Neural progenitor cell (in vitro differentiated cells): ENCODE measurements at regions not wholly inside any gene's neighbourhood (a gene's known extent, or its start where the extent isn't known, plus 50 kb on each side); places are given as distances from the start of the nearest gene placed in this dataset.

Experiments used
- EZH2 ChIP-seq: fragments of 200-600 bp; sonication (generic); IDR thresholded peaks from 2 replicates; pipeline ENCODE4 v1.6.1; 2017; ENCODE audit warnings: antibody characterized with exemption, mild to moderate bottlenecking, moderate library complexity
- EZH2phosphoT487 ChIP-seq: fragments of 200-600 bp; sonication (generic); IDR thresholded peaks from 2 replicates; pipeline ENCODE4 v1.6.1; 2017; ENCODE audit warnings: antibody characterized with exemption
- TF ChIP-seq, protein P1 (sequence below): fragments of 200-600 bp; sonication (generic); IDR thresholded peaks from 2 replicates; pipeline ENCODE4 v1.5.1; 2017; ENCODE audit warnings: antibody characterized with exemption, mild to moderate bottlenecking

DNA sequence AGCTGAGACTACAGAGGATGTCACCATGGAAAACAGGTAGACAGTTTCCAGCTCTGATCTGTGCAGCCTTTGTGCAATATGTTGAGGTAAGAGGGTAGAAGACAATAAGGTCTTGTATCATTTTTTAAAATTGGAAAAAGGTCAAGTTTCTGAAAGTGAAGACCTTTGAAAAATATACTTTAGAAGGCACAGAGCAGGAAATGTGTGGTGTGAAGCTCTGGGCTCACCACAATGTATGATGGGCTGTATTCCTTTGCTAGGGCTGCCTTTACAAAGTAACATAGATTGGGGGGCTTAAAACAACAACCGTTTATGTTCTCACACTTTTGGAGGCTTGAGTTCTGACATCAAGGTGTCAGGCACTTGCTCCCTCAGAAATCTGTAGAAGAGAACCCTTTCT, 514.3 kb upstream of the JARID2 start:
- TF ChIP-seq, protein P1, sequence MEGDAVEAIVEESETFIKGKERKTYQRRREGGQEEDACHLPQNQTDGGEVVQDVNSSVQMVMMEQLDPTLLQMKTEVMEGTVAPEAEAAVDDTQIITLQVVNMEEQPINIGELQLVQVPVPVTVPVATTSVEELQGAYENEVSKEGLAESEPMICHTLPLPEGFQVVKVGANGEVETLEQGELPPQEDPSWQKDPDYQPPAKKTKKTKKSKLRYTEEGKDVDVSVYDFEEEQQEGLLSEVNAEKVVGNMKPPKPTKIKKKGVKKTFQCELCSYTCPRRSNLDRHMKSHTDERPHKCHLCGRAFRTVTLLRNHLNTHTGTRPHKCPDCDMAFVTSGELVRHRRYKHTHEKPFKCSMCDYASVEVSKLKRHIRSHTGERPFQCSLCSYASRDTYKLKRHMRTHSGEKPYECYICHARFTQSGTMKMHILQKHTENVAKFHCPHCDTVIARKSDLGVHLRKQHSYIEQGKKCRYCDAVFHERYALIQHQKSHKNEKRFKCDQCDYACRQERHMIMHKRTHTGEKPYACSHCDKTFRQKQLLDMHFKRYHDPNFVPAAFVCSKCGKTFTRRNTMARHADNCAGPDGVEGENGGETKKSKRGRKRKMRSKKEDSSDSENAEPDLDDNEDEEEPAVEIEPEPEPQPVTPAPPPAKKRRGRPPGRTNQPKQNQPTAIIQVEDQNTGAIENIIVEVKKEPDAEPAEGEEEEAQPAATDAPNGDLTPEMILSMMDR = no peak
- TF ChIP-seq EZH2 (no peak), EZH2phosphoT487 (no peak)
